HFFc6 (cell line): ENCODE measurements at regions not wholly inside any gene's neighbourhood (a gene's known extent, or its start where the extent isn't known, plus 50 kb on each side); places are given as distances from the start of the nearest gene placed in this dataset.
A peak's percentile ranks its signal among the peaks of the same experiment; 100 is the strongest.
"Not testable (repeated sequence)": the region's sequence is repeated elsewhere in the genome, so short reads cannot be mapped to it uniquely, and the experiment has no call there.

Source experiments
- DNase-seq: peaks from one replicate; pipeline ENCODE4 v3.0.0-alpha.2; 2018
- H3K27ac Mint-ChIP-seq: 2 replicates; pipeline ENCODE4 v1.8.0; 2020; ENCODE audit warnings: mild to moderate bottlenecking, mixed read lengths
- H3K27me3 Mint-ChIP-seq: 2 replicates; pipeline ENCODE4 v1.8.0; 2021; ENCODE audit warnings: mild to moderate bottlenecking, moderate library complexity, mixed read lengths; ENCODE audit not compliant: insufficient read depth
- H3K36me3 Mint-ChIP-seq: 2 replicates; pipeline ENCODE4 v1.8.0; 2021; ENCODE audit warnings: low read depth, mixed read lengths
- H3K4me1 Mint-ChIP-seq: 2 replicates; pipeline ENCODE4 v1.8.0; 2020; ENCODE audit warnings: low read depth, mixed read lengths
- H3K4me3 Mint-ChIP-seq: 2 replicates; pipeline ENCODE4 v1.8.0; 2020; ENCODE audit warnings: mild to moderate bottlenecking, moderate library complexity, mixed read lengths
- H3K9me3 Mint-ChIP-seq: 2 replicates; pipeline ENCODE4 v1.8.0; 2020; ENCODE audit warnings: mild to moderate bottlenecking, mixed read lengths
- TF ChIP-seq, protein P1 (sequence below): fragments of 200-600 bp; sonication (generic); IDR thresholded peaks from 2 replicates; pipeline ENCODE4 v1.5.0; 2021; ENCODE audit warnings: antibody characterized with exemption, mild to moderate bottlenecking

DNA sequence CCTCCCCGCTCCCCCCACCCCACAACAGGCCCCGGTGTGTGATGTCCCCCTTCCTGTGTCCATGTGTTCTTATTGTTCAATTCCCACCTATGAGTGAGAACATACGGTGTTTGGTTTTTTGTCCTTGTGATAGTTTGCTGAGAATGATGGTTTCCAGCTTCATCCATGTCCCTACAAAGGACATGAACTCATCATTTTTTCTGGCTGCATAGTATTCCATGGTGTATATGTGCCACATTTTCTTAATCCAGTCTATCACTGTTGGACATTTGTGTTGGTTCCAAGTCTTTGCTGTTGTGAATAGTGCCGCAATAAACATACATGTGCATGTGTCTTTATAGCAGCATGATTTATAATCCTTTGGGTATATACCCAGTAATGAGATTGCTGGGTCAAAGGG, 104.3 kb downstream of the MTPN start:
- not testable (repeated sequence) for H3K4me3 Mint-ChIP-seq, H3K27ac Mint-ChIP-seq, H3K4me1 Mint-ChIP-seq, H3K36me3 Mint-ChIP-seq, DNase-seq, H3K27me3 Mint-ChIP-seq, H3K9me3 Mint-ChIP-seq

DNA sequence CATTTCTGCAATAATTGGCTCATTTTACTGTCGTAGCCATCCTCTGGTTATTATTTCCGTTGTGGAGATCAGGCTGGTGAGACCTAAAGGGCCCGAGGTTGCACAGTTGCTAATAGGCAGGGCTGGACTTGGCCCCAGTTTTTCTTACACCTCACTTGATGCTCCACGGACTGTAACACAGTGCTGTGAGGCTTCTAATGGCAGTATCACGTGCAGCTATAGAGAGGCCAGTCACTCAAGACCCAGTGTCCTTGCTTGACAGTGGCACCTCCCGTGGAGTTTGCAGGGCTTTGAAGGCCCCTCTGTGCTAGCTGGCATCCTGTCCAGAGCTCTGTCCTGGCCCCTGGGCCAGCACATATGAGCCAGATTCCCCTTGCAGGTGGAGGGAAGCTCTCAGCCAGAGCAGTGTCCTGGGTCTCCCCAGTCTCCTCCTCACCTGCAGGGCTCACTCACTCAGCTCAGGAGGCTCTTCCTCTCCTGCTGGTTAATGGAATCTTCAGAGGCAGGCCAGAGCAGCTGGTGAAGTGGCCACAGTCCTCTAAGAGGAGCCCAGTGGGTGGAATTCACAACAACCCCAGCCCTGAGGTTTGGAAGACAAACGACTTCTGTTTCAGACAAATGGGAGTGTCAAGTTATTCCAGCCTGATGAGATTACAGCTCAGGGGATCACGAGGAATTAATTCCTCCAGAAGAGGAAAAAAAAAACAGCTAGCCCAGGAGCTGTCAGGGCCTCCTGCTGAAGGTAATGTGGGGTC, 114.2 kb upstream of the FAM180A start:
- Mint-ChIP-seq H3K9me3 (no peaks in the 10 kb centered on the region; the same call in 1 of the 2 replicates), H3K36me3 (no peaks in the 10 kb centered on the region), H3K27me3 (peaks cover 13% of the 10 kb centered on the region), H3K4me3 (no peak overlapping the region), H3K27ac (no peak overlapping the region), H3K4me1 (peaks cover 6% of the 10 kb centered on the region; the same call in 1 of the 2 replicates)
- DNase-seq: no peak
- TF ChIP-seq, protein P1, sequence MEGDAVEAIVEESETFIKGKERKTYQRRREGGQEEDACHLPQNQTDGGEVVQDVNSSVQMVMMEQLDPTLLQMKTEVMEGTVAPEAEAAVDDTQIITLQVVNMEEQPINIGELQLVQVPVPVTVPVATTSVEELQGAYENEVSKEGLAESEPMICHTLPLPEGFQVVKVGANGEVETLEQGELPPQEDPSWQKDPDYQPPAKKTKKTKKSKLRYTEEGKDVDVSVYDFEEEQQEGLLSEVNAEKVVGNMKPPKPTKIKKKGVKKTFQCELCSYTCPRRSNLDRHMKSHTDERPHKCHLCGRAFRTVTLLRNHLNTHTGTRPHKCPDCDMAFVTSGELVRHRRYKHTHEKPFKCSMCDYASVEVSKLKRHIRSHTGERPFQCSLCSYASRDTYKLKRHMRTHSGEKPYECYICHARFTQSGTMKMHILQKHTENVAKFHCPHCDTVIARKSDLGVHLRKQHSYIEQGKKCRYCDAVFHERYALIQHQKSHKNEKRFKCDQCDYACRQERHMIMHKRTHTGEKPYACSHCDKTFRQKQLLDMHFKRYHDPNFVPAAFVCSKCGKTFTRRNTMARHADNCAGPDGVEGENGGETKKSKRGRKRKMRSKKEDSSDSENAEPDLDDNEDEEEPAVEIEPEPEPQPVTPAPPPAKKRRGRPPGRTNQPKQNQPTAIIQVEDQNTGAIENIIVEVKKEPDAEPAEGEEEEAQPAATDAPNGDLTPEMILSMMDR: no peak

DNA sequence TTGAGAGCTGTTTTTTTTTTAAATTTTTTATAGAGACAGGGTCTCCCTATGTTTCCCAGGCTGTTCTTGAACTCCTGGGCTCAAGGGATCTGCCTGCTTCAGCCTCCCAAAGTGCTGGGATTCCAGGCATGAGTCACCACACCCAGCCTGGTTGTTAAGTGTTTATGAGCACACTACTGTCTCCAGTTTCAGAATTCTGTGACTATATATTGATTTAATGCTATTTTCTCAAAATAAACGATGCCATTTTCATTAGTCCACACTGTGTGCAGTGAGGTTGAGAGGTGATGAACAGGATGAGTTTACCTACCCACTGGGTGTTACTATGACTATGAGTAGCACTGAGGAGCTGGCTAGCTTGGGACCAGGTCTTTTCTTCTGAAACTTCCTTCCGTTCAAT, 110.9 kb upstream of the FAM180A start:
- TF ChIP-seq, protein P1: no peak
- H3K27me3 Mint-ChIP-seq: peaks cover 5% of the 10 kb centered on the region
- H3K4me3 Mint-ChIP-seq: no peak overlapping the region
- peak; percentile 42 for DNase-seq
- H3K27ac Mint-ChIP-seq: no peak overlapping the region
- no peaks in the 10 kb centered on the region; the same call in 1 of the 2 replicates for H3K9me3 Mint-ChIP-seq
- peaks cover 29% of the 10 kb centered on the region for H3K4me1 Mint-ChIP-seq
- H3K36me3 Mint-ChIP-seq: no peaks in the 10 kb centered on the region

DNA sequence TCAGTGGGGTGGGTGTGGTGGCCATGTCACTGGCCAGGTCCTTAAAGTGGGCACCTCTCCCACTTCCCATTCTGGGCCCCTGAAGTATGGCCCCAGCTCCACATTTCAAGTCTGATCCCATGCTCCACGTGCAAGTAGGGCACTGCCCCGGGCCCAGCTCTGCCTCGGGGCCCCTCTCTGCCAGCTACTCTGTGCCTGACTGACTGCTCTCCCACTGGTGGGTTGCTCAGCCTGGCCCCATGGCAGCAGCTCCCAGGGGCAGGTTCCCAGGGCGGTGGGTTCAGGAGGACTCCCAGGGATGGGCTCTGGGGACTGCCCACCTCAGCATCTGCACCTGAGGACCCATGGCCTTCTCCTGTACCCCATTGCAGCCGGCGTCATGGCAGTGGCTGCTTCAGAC, 110.2 kb upstream of the FAM180A start:
- Mint-ChIP-seq H3K4me3 (no peak overlapping the region), H3K27me3 (peaks cover 5% of the 10 kb centered on the region), H3K9me3 (no peaks in the 10 kb centered on the region; the same call in 1 of the 2 replicates), H3K36me3 (no peaks in the 10 kb centered on the region), H3K27ac (no peak overlapping the region), H3K4me1 (peaks cover 29% of the 10 kb centered on the region)
- TF ChIP-seq, protein P1: no peak
- DNase-seq: no peak

DNA sequence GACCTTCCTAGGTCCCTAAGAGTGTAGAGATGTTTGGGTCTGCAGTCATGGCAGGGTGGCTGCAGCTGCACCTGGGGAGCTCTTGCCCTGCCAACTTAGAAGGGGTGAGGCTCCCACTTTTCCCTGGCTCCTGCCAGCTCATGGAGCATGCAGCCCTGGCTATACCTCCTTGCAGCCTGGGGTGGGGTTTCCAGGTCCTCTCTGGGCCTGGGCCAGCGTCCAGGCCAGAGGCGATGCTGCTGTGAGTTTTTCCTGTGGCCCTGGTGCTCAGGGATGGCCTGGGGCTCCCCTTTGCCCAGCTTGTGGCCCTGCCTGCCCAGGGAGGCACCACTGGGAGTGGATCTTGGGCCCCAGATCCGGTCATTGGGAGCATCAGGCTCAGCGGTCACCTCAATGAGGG, 109.8 kb upstream of the FAM180A start:
- Mint-ChIP-seq H3K4me1 (peaks cover 33% of the 10 kb centered on the region), H3K9me3 (no peaks in the 10 kb centered on the region; the same call in 1 of the 2 replicates), H3K36me3 (no peaks in the 10 kb centered on the region), H3K4me3 (no peak overlapping the region), H3K27me3 (peaks cover 5% of the 10 kb centered on the region), H3K27ac (no peak overlapping the region)
- TF ChIP-seq, protein P1: no peak
- DNase-seq: no peak

DNA sequence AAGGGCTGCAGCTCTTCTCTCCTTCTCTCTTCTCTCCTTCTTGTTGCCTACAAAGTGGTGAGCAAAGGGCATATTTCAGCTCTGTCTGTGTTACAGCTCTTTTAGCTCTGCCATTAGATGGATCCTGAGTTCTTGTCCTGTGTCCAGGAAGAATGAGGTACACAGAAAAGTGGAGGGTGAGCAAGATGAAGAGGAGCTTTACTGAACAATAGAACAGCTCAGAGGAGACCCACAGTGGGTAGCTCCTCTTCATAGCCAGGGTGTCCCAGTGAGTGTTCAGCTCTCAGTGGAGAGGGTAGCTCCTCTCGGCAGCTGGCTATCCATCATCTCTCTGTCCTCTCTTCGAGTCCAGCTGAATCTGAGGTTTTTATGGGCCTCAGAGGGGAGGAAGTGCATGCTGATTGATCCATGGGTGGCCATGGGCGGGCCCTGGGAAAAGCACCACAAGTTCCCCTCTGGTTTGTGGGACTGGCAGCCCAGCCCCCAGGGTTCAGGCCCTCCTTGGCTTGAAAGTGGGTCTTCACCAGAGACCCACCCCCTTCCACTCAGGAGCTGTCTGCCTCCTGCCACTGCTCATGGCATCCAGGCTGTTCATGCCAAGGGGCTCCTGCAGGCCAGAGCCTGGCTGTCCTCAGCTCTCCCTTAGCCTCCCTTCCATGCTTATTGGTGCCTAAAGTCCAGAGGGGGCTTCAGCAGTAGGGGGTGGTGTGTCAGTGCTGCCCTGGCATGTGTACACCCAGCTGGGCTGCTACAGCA, 109.1 kb upstream of the FAM180A start:
- Mint-ChIP-seq H3K27ac (no peak overlapping the region), H3K4me1 (peaks cover 37% of the 10 kb centered on the region), H3K9me3 (no peaks in the 10 kb centered on the region; the same call in 1 of the 2 replicates), H3K27me3 (peaks cover 5% of the 10 kb centered on the region; the same call in 1 of the 2 replicates), H3K36me3 (no peaks in the 10 kb centered on the region), H3K4me3 (no peak overlapping the region)
- TF ChIP-seq, protein P1: no peak
- no peak for DNase-seq
